GM21515 (cell line): ENCODE measurements at regions not wholly inside any gene's neighbourhood (a gene's known extent, or its start where the extent isn't known, plus 50 kb on each side); places are given as distances from the start of the nearest gene placed in this dataset.
"Not testable (repeated sequence)": the region's sequence is repeated elsewhere in the genome, so short reads cannot be mapped to it uniquely, and the experiment has no call there.

Experiments
- ATAC-seq: cut with Tn5 transposase; IDR thresholded peaks from one replicate; pipeline ENCODE4 v1.9.1; 2021; ENCODE audit not compliant: unreplicated experiment

GRCh38 chr9:25284365-25284764 lies 393.9 kb downstream of the TUSC1 start:
- ATAC-seq = no peak

- no peak for ATAC-seq
These were observed 395.3 kb downstream of the TUSC1 start for GRCh38 chr9:25282946-25283345.

- no peak for ATAC-seq
These were observed 416.8 kb downstream of the TUSC1 start for GRCh38 chr9:25261445-25261844.

- ATAC-seq = no peak
These were observed 418.2 kb downstream of the TUSC1 start for GRCh38 chr9:25260046-25260445.

- ATAC-seq = no peak
These were observed 423.0 kb downstream of the TUSC1 start for GRCh38 chr9:25255216-25255615.

- ATAC-seq = no peak
These were observed 424.2 kb downstream of the TUSC1 start for GRCh38 chr9:25254051-25254450.

GRCh38 chr9:25241421-25241820 lies 436.8 kb downstream of the TUSC1 start:
- no peak for ATAC-seq

- no peak for ATAC-seq
These were observed 451.1 kb downstream of the TUSC1 start for GRCh38 chr9:25226901-25227686.

- no peak for ATAC-seq
These were observed 452.1 kb downstream of the TUSC1 start for GRCh38 chr9:25225938-25226760.

- no peak for ATAC-seq
These were observed 453.2 kb downstream of the TUSC1 start for GRCh38 chr9:25224996-25225395.

- no peak for ATAC-seq
These were observed 453.9 kb downstream of the TUSC1 start for GRCh38 chr9:25224309-25224708.

GRCh38 chr9:25212361-25212760 lies 465.9 kb downstream of the TUSC1 start:
- ATAC-seq = no peak

GRCh38 chr9:25207402-25208195 lies 470.6 kb downstream of the TUSC1 start:
- no peak for ATAC-seq

GRCh38 chr9:25206027-25206426 lies 472.2 kb downstream of the TUSC1 start:
- ATAC-seq = no peak

- no peak for ATAC-seq
These were observed 473.0 kb downstream of the TUSC1 start for GRCh38 chr9:25205285-25205684.

GRCh38 chr9:25177858-25178257 lies 500.4 kb downstream of the TUSC1 start:
- ATAC-seq = no peak

GRCh38 chr9:25129537-25129936 lies 548.7 kb downstream of the TUSC1 start:
- no peak for ATAC-seq

- no peak for ATAC-seq
These were observed 556.4 kb downstream of the TUSC1 start for GRCh38 chr9:25121811-25122210.

- ATAC-seq = no peak
These were observed 559.2 kb downstream of the TUSC1 start for GRCh38 chr9:25119041-25119440.

- no peak for ATAC-seq
These were observed 560.5 kb downstream of the TUSC1 start for GRCh38 chr9:25117791-25118190.

- ATAC-seq = not testable (repeated sequence)
These were observed 556.5 kb upstream of the IZUMO3 start for GRCh38 chr9:25102204-25102603.
